Testis (tissue), 2 donors: ENCODE measurements at regions not wholly inside any gene's neighbourhood (a gene's known extent, or its start where the extent isn't known, plus 50 kb on each side); places are given as distances from the start of the nearest gene placed in this dataset.
"Not testable (repeated sequence)": the region's sequence is repeated elsewhere in the genome, so short reads cannot be mapped to it uniquely, and the experiment has no call there.

Source experiments
- DNase-seq: peaks from one replicate; pipeline ENCODE4 v3.0.0-alpha.2; 2019
- H3K27ac ChIP-seq, 2 donors: fragments of 200-600 bp; sonication (generic); one replicate each; pipeline ENCODE4 v1.5.1; 2019
- H3K27me3 ChIP-seq: fragments of 200-600 bp; sonication (generic); one replicate; pipeline ENCODE4 v1.5.1; 2019
- H3K36me3 ChIP-seq: fragments of 200-600 bp; sonication (generic); one replicate; pipeline ENCODE4 v1.5.1; 2017; ENCODE audit warnings: low read depth; ENCODE audit errors: missing control alignments
- H3K4me1 ChIP-seq: fragments of 200-600 bp; sonication (generic); one replicate; pipeline ENCODE4 v1.5.1; 2019
- H3K4me3 ChIP-seq, 2 donors: fragments of 200-600 bp; sonication (generic); one replicate each; pipeline ENCODE4 v1.5.1; 2017 to 2019
- H3K9me3 ChIP-seq: fragments of 200-600 bp; sonication (generic); one replicate; pipeline ENCODE4 v1.5.1; 2017
- POLR2A ChIP-seq: fragments of 450-650 bp; IDR thresholded peaks from one replicate; pipeline ENCODE4 v1.6.1; 2017; ENCODE audit warnings: antibody characterized with exemption, mild to moderate bottlenecking, moderate library complexity
- WGBS, 2 donors: methylation state at CpG; one replicate each; pipeline ENCODE4 v1.1.5; 2018; 5-methylcytosine and 5-hydroxymethylcytosine counted together
- intact Hi-C: fragments of 100-400 bp; cut with DNase I; formaldehyde crosslinking; loops from one replicate; pipeline ENCODE4 v1.15.1; 2023; ENCODE audit warnings: low total_unique reads
- TF ChIP-seq, protein P1 (sequence below), 3 experiments: fragments of 450-650 bp in 2 of 3; fragments of 200-600 bp in 1 of 3; sonication (generic) in 1 of 3; IDR thresholded peaks; one replicate each; pipeline ENCODE4 v1.5.1; 2016 to 2019; ENCODE audit warnings: antibody characterized with exemption in 3 of 3, mild to moderate bottlenecking in 2 of 3, moderate library complexity in 1 of 3

DNA sequence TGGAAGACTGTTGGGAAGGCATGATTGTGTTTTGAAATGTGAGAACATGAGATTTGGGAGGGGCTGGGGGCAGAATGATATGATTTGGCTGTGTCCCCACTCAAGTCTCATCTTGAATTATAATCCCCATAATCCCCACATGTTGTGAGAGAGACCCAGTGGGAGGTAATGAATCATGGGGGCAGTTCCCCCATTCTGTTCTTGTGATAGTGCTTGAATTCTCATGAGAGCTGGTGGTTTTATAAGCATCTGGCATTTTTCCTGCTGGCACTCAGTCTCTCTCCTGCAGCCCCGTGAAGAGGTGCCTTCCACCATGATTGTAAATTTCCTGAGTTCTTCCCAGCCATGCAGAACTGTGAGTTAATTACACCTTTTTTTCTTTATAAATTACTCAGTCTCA lies 430.5 kb downstream of the OTOL1 start:
- H3K4me1 ChIP-seq: no peaks in the 10 kb centered on the region
- no peaks in the 10 kb centered on the region for H3K27me3 ChIP-seq
- H3K27ac ChIP-seq: no peak overlapping the region
- no peak for TF ChIP-seq POLR2A
- TF ChIP-seq, protein P1, sequence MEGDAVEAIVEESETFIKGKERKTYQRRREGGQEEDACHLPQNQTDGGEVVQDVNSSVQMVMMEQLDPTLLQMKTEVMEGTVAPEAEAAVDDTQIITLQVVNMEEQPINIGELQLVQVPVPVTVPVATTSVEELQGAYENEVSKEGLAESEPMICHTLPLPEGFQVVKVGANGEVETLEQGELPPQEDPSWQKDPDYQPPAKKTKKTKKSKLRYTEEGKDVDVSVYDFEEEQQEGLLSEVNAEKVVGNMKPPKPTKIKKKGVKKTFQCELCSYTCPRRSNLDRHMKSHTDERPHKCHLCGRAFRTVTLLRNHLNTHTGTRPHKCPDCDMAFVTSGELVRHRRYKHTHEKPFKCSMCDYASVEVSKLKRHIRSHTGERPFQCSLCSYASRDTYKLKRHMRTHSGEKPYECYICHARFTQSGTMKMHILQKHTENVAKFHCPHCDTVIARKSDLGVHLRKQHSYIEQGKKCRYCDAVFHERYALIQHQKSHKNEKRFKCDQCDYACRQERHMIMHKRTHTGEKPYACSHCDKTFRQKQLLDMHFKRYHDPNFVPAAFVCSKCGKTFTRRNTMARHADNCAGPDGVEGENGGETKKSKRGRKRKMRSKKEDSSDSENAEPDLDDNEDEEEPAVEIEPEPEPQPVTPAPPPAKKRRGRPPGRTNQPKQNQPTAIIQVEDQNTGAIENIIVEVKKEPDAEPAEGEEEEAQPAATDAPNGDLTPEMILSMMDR (IDR thresholded peaks at IDR 0.05): no peak
- 36 to 53% methylated on average over 1 of the region's 1 CpG for WGBS, 2 donors
- DNase-seq: no peak
- H3K4me3 ChIP-seq: no peak overlapping the region
- intact Hi-C loops: no loop called here
- no peaks in the 10 kb centered on the region for H3K9me3 ChIP-seq
- no peaks in the 10 kb centered on the region for H3K36me3 ChIP-seq

DNA sequence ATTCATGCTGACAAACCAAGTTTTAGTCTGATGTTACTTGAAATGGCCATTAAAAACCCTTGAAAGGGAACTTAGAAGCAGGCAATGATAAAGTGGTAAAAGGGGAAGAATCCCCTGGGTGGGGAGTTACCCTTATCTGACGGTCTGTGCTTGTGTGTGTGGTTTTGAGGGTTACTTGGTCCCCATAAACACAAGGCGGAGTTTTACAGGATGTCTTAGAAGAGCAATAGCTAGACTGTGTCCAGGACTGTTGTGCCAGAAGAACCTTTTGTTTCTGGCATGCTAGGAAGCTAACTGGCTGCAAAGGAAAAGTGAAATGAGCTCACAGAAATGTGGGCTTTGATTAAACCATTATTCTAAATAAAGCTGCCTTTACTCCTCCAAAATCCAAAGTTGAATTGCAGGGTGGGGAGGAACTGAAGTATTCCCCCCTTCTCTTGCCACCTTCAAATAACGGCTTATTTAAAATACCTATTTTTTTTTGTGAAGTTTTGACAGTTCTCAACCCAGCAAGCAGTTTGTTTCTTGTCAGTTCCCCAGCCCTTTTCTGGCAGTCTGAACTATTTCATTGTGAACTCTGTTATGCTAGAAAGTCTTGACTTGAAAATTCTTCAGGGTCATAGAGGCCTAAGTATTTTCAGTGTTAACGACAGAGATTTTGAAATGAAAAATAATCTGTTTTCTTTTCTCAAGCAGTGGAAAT lies 443.5 kb downstream of the OTOL1 start:
- H3K27me3 ChIP-seq: no peaks in the 10 kb centered on the region
- no peaks in the 10 kb centered on the region for H3K36me3 ChIP-seq
- WGBS, 2 donors: 34 to 38% methylated on average over 4 of the region's 4 CpGs
- DNase-seq: no peak
- no peak overlapping the region for H3K4me3 ChIP-seq
- H3K27ac ChIP-seq: no peak overlapping the region
- intact Hi-C loops: no loop called here
- H3K9me3 ChIP-seq: no peaks in the 10 kb centered on the region
- peaks cover 4% of the 10 kb centered on the region for H3K4me1 ChIP-seq
- TF ChIP-seq, protein P1 (IDR thresholded peaks at IDR 0.05): no peak
- no peak for TF ChIP-seq POLR2A

DNA sequence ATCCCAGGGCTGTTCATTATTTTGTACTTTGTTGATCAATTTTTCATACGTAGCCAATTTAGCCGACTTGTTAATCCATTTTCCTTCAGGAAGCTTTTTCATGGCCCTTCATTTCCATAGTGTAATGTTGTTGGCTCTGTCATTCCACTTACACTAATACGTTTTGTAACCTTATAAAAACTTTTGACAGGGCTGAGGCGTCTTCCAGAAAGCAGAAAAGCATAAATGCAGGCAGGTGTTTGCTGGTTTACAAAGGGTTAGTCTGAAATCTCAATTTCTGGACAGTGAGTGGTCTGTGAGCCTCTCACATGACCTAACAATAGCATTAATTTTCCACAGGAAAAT lies 444.0 kb downstream of the OTOL1 start:
- intact Hi-C loops: no loop called here
- DNase-seq: no peak
- no peak overlapping the region for H3K4me3 ChIP-seq
- 53 to 54% methylated on average over 4 of the region's 4 CpGs for WGBS, 2 donors
- no peak overlapping the region for H3K27ac ChIP-seq
- no peaks in the 10 kb centered on the region for H3K9me3 ChIP-seq
- H3K36me3 ChIP-seq: no peaks in the 10 kb centered on the region
- peaks cover 4% of the 10 kb centered on the region for H3K4me1 ChIP-seq
- TF ChIP-seq POLR2A: no peak
- TF ChIP-seq, protein P1 (IDR thresholded peaks at IDR 0.05): no peak
- H3K27me3 ChIP-seq: no peaks in the 10 kb centered on the region

DNA sequence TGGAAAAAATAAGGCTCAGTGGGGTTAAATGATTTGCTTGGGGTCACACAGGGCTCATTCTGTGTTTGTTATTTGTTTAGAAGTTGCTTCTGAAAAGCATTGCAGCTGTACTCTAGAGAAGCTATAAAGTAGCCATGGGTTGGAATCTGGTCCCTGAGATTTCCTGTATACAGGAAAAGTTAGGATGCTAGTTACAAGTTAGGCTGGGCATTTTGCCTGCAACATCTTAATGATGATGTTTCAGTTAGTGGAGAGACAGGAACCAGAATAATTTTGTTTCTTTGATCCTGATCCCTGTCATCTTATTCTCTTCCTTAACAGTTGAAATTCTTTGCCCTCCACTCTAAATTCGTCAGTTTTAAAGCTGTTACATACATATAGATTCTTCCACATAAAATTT lies 445.3 kb downstream of the OTOL1 start:
- no peaks in the 10 kb centered on the region for H3K36me3 ChIP-seq
- peaks cover 4% of the 10 kb centered on the region for H3K4me1 ChIP-seq
- H3K27ac ChIP-seq: no peak overlapping the region
- TF ChIP-seq, protein P1 (IDR thresholded peaks at IDR 0.05): no peak
- TF ChIP-seq POLR2A: no peak
- DNase-seq: no peak
- 76 to 87% methylated on average over 1 of the region's 1 CpG for WGBS, 2 donors
- no peak overlapping the region for H3K4me3 ChIP-seq
- H3K27me3 ChIP-seq: no peaks in the 10 kb centered on the region
- no peaks in the 10 kb centered on the region for H3K9me3 ChIP-seq
- intact Hi-C loops: no loop called here

DNA sequence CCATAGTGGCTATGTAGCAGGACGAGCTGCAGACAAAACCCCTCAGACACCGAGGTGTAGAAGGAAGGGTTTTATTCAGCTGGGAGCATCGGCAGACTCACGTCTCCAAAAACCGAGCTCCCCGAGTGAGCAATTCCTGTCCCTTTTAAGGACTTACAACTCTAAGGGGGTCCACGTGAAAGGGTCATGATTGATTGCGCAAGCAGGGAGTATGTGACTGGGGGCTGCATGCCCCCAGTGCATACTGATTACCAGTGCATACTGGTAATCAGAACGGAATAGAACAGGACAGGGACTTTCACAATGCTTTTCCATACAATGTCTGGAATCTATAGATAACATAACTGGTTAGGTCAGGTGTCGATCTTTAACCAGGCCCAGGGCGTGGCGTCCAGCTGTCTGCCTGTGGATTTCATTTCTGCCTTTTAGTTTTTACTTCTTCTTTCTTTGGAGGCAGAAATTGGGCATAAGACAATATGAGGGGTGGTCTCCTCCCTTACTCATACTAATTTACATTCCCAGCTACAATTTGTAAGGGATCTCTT lies 447.3 kb downstream of the OTOL1 start:
- DNase-seq, H3K27me3 ChIP-seq, H3K4me1 ChIP-seq, H3K4me3 ChIP-seq, H3K27ac ChIP-seq, H3K36me3 ChIP-seq, intact Hi-C loops, H3K9me3 ChIP-seq: not testable (repeated sequence)
- 88 to 94% methylated on average over 12 of the region's 12 CpGs for WGBS, 2 donors
